ENCODE measurements at regions not wholly inside any gene's neighbourhood (a gene's known extent, or its start where the extent isn't known, plus 50 kb on each side); places are given as distances from the start of the nearest gene placed in this dataset.
"Not testable (repeated sequence)": the region's sequence is repeated elsewhere in the genome, so short reads cannot be mapped to it uniquely, and the experiment has no call there.

- DNase-seq = no peak
These were observed 148.1 kb downstream of the ABHD5 start for GRCh38 chr3:43838877-43839276.

GRCh38 chr3:43843386-43843785 is 152.6 kb downstream of the ABHD5 start:
- no peak for DNase-seq

- DNase-seq = no peak
These were observed 154.0 kb downstream of the ABHD5 start for GRCh38 chr3:43844757-43845156.

- not testable (repeated sequence) for DNase-seq
These were observed 154.8 kb downstream of the ABHD5 start for GRCh38 chr3:43845553-43845952.

- no peak for DNase-seq
These were observed 161.3 kb downstream of the ABHD5 start for GRCh38 chr3:43852066-43852465.

- DNase-seq = no peak
These were observed 163.5 kb downstream of the ABHD5 start for GRCh38 chr3:43854283-43854682.

- DNase-seq = no peak
These were observed 164.2 kb downstream of the ABHD5 start for GRCh38 chr3:43854916-43855315.

- DNase-seq = peak; percentile 27
These were observed 165.0 kb downstream of the ABHD5 start for GRCh38 chr3:43855674-43856299.

- no peak for DNase-seq
These were observed 165.6 kb downstream of the ABHD5 start for GRCh38 chr3:43856351-43856750.

- DNase-seq = no peak
These were observed 166.0 kb downstream of the ABHD5 start for GRCh38 chr3:43856761-43857160.

GRCh38 chr3:43857361-43858293 is 166.9 kb downstream of the ABHD5 start:
- DNase-seq = no peak

GRCh38 chr3:43858294-43858701 is 167.6 kb downstream of the ABHD5 start:
- no peak for DNase-seq

GRCh38 chr3:43859766-43860165 is 169.0 kb downstream of the ABHD5 start:
- DNase-seq = no peak

- DNase-seq = no peak
These were observed 170.9 kb downstream of the ABHD5 start for GRCh38 chr3:43861635-43862034.

GRCh38 chr3:43862470-43862869 is 171.7 kb downstream of the ABHD5 start:
- DNase-seq = no peak

GRCh38 chr3:43862992-43863805 is 172.5 kb downstream of the ABHD5 start:
- no peak for DNase-seq

- no peak for DNase-seq
These were observed 173.5 kb downstream of the ABHD5 start for GRCh38 chr3:43863966-43864933.

- no peak for DNase-seq
These were observed 174.6 kb downstream of the ABHD5 start for GRCh38 chr3:43865351-43865750.

GRCh38 chr3:43865887-43866528 is 175.3 kb downstream of the ABHD5 start:
- no peak for DNase-seq

GRCh38 chr3:43866529-43867353 is 176.0 kb downstream of the ABHD5 start:
- DNase-seq = no peak

All from MV-4-11 (cell line).